Stomach (tissue), 8 donors: ENCODE measurements at regions not wholly inside any gene's neighbourhood (a gene's known extent, or its start where the extent isn't known, plus 50 kb on each side); places are given as distances from the start of the nearest gene placed in this dataset.
"Not testable (repeated sequence)": the region's sequence is repeated elsewhere in the genome, so short reads cannot be mapped to it uniquely, and the experiment has no call there.

Source experiments
- DNase-seq, 2 donors: peaks; one replicate each; pipeline versions ENCODE4 v3.0.0 to v3.0.0-alpha.2; 2013 to 2019
- H3K27ac ChIP-seq, 5 donors: fragments of 200-600 bp in 4 of 5; sonication (generic) in 4 of 5; one replicate each; pipeline ENCODE4 v1.5.1; 2013 to 2019; ENCODE audit warnings: mild to moderate bottlenecking in 1 of 5, moderate library complexity in 1 of 5
- H3K27me3 ChIP-seq, 3 donors: fragments of 200-600 bp; sonication (generic); one replicate each; pipeline ENCODE4 v1.5.1; 2017 to 2019; ENCODE audit warnings: mixed run types in 1 of 3
- H3K36me3 ChIP-seq, 4 donors: fragments of 200-600 bp; sonication (generic); 1 replicate in 3 of 4; 2 replicates in 1 of 4; pipeline ENCODE4 v1.5.1; 2016 to 2019
- H3K4me1 ChIP-seq, 4 donors: fragments of 200-600 bp; sonication (generic); one replicate each; pipeline ENCODE4 v1.5.1; 2016 to 2019
- H3K4me3 ChIP-seq, 4 donors: fragments of 200-600 bp; sonication (generic) in 3 of 4; one replicate each; pipeline ENCODE4 v1.5.1; 2016 to 2019; ENCODE audit warnings: mild to moderate bottlenecking in 1 of 4
- H3K9me3 ChIP-seq, 4 donors: fragments of 200-600 bp; sonication (generic); one replicate each; pipeline ENCODE4 v1.5.1; 2016 to 2019
- EP300 ChIP-seq: sonication (generic); formaldehyde crosslinking; IDR thresholded peaks from one replicate; pipeline ENCODE4 v1.6.1; 2017; ENCODE audit warnings: antibody characterized with exemption
- POLR2A ChIP-seq, 4 donors: fragments of 450-650 bp; IDR thresholded peaks; one replicate each; pipeline ENCODE4 v1.6.1; 2016; ENCODE audit warnings: antibody characterized with exemption in 4 of 4, control low read depth in 2 of 4, mild to moderate bottlenecking in 1 of 4, moderate library complexity in 1 of 4
- POLR2AphosphoS5 ChIP-seq, 3 donors: sonication (generic); formaldehyde crosslinking; IDR thresholded peaks; one replicate each; pipeline ENCODE4 v1.6.1; 2016; ENCODE audit warnings: antibody characterized with exemption in 3 of 3
- WGBS, 5 donors: extraction: QIAGEN DNeasy Blood & Tissue Kit in 3 of 5; methylation state at CpG; one replicate each; pipeline versions ENCODE4 v1.1.5 to v1.1.7; 2013 to 2018; 5-methylcytosine and 5-hydroxymethylcytosine counted together
- intact Hi-C: fragments of 100-400 bp; cut with DNase I; formaldehyde crosslinking; loops from one replicate; pipeline ENCODE4 v1.15.1; 2023; ENCODE audit warnings: low total_unique reads
- TF ChIP-seq, protein P1 (sequence below), 7 experiments: fragments of 450-650 bp in 4 of 7; fragments of 200-600 bp in 3 of 7; sonication (generic) in 3 of 7; IDR thresholded peaks; one replicate each; pipeline ENCODE4 v1.5.1; 2016 to 2019; ENCODE audit warnings: antibody characterized with exemption in 7 of 7, control low read depth in 2 of 7, mild to moderate bottlenecking in 1 of 7
- donor health status: healthy with polysubstance abuse.
- donor health status: Bipolar disorder and iron deficiency.
- donor health status: healthy.

DNA sequence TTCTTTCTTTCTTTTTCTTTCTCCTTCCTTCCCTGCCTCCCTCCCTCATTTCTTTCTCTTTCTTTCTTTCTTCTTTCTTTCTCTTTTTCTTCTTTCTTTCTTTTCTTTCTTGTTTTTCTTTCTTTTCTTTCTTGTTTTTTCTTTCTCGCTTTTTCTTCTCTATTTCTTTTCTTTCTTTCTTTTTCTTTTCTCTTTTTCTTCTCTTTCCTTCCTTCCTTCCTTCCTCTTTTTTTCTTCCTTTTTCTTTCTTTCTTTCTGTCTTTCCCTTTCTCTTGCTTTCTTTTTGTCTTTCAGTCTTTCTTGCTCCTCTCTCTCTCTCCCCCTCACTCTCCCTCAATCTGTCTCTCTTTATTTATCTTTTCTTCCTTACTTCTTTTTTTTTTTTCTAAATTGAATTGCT lies 472.0 kb upstream of the CHRM3 start:
- H3K9me3 ChIP-seq, result no peaks in the 10 kb centered on the region
- no peaks in the 10 kb centered on the region for H3K4me1 ChIP-seq
- intact Hi-C loops, result no loop called here
- DNase-seq, result no peak
- H3K4me3 ChIP-seq, result no peak overlapping the region
- H3K27me3 ChIP-seq, result no peaks in the 10 kb centered on the region
- TF ChIP-seq POLR2A (IDR thresholded peaks at IDR 0.05) (no peak), POLR2AphosphoS5 (IDR thresholded peaks at IDR 0.05) (no peak), EP300 (no peak)
- TF ChIP-seq, protein P1, sequence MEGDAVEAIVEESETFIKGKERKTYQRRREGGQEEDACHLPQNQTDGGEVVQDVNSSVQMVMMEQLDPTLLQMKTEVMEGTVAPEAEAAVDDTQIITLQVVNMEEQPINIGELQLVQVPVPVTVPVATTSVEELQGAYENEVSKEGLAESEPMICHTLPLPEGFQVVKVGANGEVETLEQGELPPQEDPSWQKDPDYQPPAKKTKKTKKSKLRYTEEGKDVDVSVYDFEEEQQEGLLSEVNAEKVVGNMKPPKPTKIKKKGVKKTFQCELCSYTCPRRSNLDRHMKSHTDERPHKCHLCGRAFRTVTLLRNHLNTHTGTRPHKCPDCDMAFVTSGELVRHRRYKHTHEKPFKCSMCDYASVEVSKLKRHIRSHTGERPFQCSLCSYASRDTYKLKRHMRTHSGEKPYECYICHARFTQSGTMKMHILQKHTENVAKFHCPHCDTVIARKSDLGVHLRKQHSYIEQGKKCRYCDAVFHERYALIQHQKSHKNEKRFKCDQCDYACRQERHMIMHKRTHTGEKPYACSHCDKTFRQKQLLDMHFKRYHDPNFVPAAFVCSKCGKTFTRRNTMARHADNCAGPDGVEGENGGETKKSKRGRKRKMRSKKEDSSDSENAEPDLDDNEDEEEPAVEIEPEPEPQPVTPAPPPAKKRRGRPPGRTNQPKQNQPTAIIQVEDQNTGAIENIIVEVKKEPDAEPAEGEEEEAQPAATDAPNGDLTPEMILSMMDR (IDR thresholded peaks at IDR 0.05), result no peak
- WGBS, 5 donors, result 87 to 94% (median 91%) methylated on average over 1 of the region's 1 CpG
- H3K27ac ChIP-seq, result no peak overlapping the region
- H3K36me3 ChIP-seq, result no peaks in the 10 kb centered on the region

- TF ChIP-seq POLR2AphosphoS5 (IDR thresholded peaks at IDR 0.05) (no peak), POLR2A (IDR thresholded peaks at IDR 0.05) (no peak), EP300 (no peak)
- TF ChIP-seq, protein P1 (IDR thresholded peaks at IDR 0.05), result no peak
- Histone ChIP-seq H3K9me3 (no peaks in the 10 kb centered on the region), H3K27ac (no peak overlapping the region), H3K4me1 (no peaks in the 10 kb centered on the region), H3K4me3 (no peak overlapping the region), H3K36me3 (no peaks in the 10 kb centered on the region), H3K27me3 (no peaks in the 10 kb centered on the region)
- DNase-seq, result no peak
- intact Hi-C loops, result no loop called here
- 78 to 86% (median 80%) methylated on average over 2 of the region's 2 CpGs for WGBS, 5 donors
Observed at GRCh38 chr1:238913210-238913609, 473.2 kb upstream of the CHRM3 start.

- Histone ChIP-seq H3K27me3 (no peaks in the 10 kb centered on the region), H3K4me3 (no peak overlapping the region), H3K36me3 (no peaks in the 10 kb centered on the region), H3K9me3 (no peaks in the 10 kb centered on the region), H3K4me1 (no peaks in the 10 kb centered on the region), H3K27ac (no peak overlapping the region)
- intact Hi-C loops, result no loop called here
- no peak for DNase-seq
- WGBS, 5 donors, result 74 to 86% (median 79%) methylated on average over 1 of the region's 1 CpG
- TF ChIP-seq EP300 (no peak), POLR2A (IDR thresholded peaks at IDR 0.05) (no peak), POLR2AphosphoS5 (IDR thresholded peaks at IDR 0.05) (no peak)
- TF ChIP-seq, protein P1 (IDR thresholded peaks at IDR 0.05), result no peak
Observed at GRCh38 chr1:238912148-238912547, 474.2 kb upstream of the CHRM3 start.

- H3K27me3 ChIP-seq, H3K4me1 ChIP-seq, H3K9me3 ChIP-seq, H3K4me3 ChIP-seq, intact Hi-C loops, H3K27ac ChIP-seq, H3K36me3 ChIP-seq, DNase-seq: not testable (repeated sequence)
- WGBS, 5 donors, result 93 to 96% (median 95%) methylated on average over 8 of the region's 8 CpGs
Observed at GRCh38 chr1:238902752-238903151, 483.6 kb upstream of the CHRM3 start.

DNA sequence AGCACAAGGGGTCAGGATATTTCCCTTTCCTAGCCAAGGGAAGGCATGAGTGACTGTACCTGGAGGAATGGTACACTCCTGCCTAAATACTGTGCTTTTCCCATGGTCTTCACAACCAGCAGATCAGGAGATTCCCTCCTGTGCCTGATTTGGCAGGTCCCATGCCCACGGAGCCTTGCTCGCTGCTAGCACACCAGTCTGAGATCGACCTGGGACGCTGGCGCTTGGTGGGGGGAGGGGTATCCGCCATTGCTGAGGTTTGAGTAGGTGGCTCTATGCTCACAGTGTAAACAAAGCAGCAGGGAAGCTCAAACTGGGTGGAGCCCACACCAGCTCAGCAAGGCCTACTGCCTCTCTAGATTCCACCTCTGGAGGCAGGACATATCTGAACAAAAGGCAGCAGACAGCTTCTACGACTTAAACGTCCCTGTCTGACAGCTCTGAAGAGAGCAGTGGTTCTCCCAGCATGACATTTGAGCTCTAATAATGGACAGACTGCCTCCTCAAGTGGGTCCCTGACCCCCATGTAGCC lies 486.0 kb upstream of the CHRM3 start:
- Histone ChIP-seq H3K27me3 (no peaks in the 10 kb centered on the region), H3K36me3 (no peaks in the 10 kb centered on the region), H3K27ac (no peak overlapping the region), H3K9me3 (peaks cover 0 to 6% (median 4%) of the 10 kb centered on the region in 4 donors), H3K4me3 (no peak overlapping the region), H3K4me1 (no peaks in the 10 kb centered on the region)
- DNase-seq, result no peak
- intact Hi-C loops, result no loop called here
- TF ChIP-seq EP300, result no peak
- WGBS, 5 donors, result 86 to 95% (median 89%) methylated on average over 5 to 8 of the region's 8 CpGs
